H9 (cell line): ENCODE measurements at regions not wholly inside any gene's neighbourhood (a gene's known extent, or its start where the extent isn't known, plus 50 kb on each side); places are given as distances from the start of the nearest gene placed in this dataset.
A peak's percentile ranks its signal among the peaks of the same experiment; 100 is the strongest.

Source experiments
- DNase-seq: peaks from one replicate; pipeline ENCODE4 v3.0.0-alpha.2; 2017
- H2AFZ ChIP-seq: one replicate; pipeline ENCODE4 v1.6.1; 2013; ENCODE audit warnings: mild to moderate bottlenecking, low read length, control low read depth, moderate library complexity
- H2AK5ac ChIP-seq: 2 replicates; pipeline ENCODE4 v1.6.1; 2013; ENCODE audit warnings: low read length, control low read depth, mixed read lengths; ENCODE audit not compliant: insufficient read length
- H2BK120ac ChIP-seq: one replicate; pipeline ENCODE4 v1.6.1; 2013; ENCODE audit warnings: low read depth, mild to moderate bottlenecking, low read length, control low read depth, inconsistent platforms; ENCODE audit not compliant: poor library complexity, severe bottlenecking
- H2BK12ac ChIP-seq: 2 replicates; pipeline ENCODE4 v1.6.1; 2013; ENCODE audit warnings: low read length, control low read depth, mixed read lengths, low read depth; ENCODE audit not compliant: insufficient read length
- H2BK15ac ChIP-seq: 2 replicates; pipeline ENCODE4 v1.6.1; 2013; ENCODE audit warnings: low read depth, low read length, control low read depth
- H2BK20ac ChIP-seq: one replicate; pipeline ENCODE4 v1.6.1; 2013; ENCODE audit warnings: low read depth, mild to moderate bottlenecking, low read length, control low read depth, inconsistent platforms; ENCODE audit not compliant: poor library complexity, severe bottlenecking
- H2BK5ac ChIP-seq: 2 replicates; pipeline ENCODE4 v1.6.1; 2013; ENCODE audit warnings: low read length, control low read depth, mixed read lengths; ENCODE audit not compliant: insufficient read length
- H3K14ac ChIP-seq: 2 replicates; pipeline ENCODE4 v1.6.1; 2013; ENCODE audit warnings: low read length, control low read depth; ENCODE audit not compliant: insufficient read depth
- H3K18ac ChIP-seq: 2 replicates; pipeline ENCODE4 v1.6.1; 2013; ENCODE audit warnings: low read depth, mild to moderate bottlenecking, mixed read lengths, low read length, control low read depth; ENCODE audit not compliant: insufficient read length
- H3K23ac ChIP-seq: 2 replicates; pipeline ENCODE4 v1.6.1; 2013; ENCODE audit warnings: low read length, control low read depth, mixed read lengths, low read depth; ENCODE audit not compliant: insufficient read length
- H3K23me2 ChIP-seq: 2 replicates; pipeline ENCODE4 v1.6.1; 2013; ENCODE audit warnings: low read depth, mild to moderate bottlenecking, mixed read lengths, low read length, control low read depth; ENCODE audit not compliant: insufficient read length, poor library complexity, severe bottlenecking
- H3K27ac ChIP-seq: 2 replicates; pipeline ENCODE4 v1.5.1; 2013; ENCODE audit warnings: low read length, control low read depth, mixed read lengths, low read depth; ENCODE audit not compliant: insufficient read length
- H3K27me3 ChIP-seq: 2 replicates; pipeline ENCODE4 v1.6.1; 2013; ENCODE audit warnings: low read length, control low read depth, inconsistent platforms; ENCODE audit not compliant: insufficient read depth
- H3K4ac ChIP-seq: 2 replicates; pipeline ENCODE4 v1.6.1; 2013; ENCODE audit warnings: low read depth, mild to moderate bottlenecking, control low read depth, inconsistent platforms, low read length, moderate library complexity
- H3K4me1 ChIP-seq: 2 replicates; pipeline ENCODE4 v1.6.1; 2013; ENCODE audit warnings: low read length, control low read depth, inconsistent platforms; ENCODE audit not compliant: insufficient read depth
- H3K4me2 ChIP-seq: 2 replicates; pipeline ENCODE4 v1.6.1; 2013; ENCODE audit warnings: low read length, control low read depth, mixed read lengths; ENCODE audit not compliant: insufficient read length, insufficient read depth
- H3K56ac ChIP-seq: 2 replicates; pipeline ENCODE4 v1.6.1; 2013; ENCODE audit warnings: low read depth, mild to moderate bottlenecking, mixed read lengths, low read length, control low read depth; ENCODE audit not compliant: insufficient read length
- H3K79me1 ChIP-seq: 2 replicates; pipeline ENCODE4 v1.6.1; 2013; ENCODE audit warnings: low read depth, mild to moderate bottlenecking, moderate library complexity, low read length, control low read depth, inconsistent platforms; ENCODE audit not compliant: insufficient read depth, poor library complexity, severe bottlenecking
- H3K79me2 ChIP-seq: 2 replicates; pipeline ENCODE4 v1.6.1; 2013; ENCODE audit warnings: low read length, control low read depth, inconsistent platforms; ENCODE audit not compliant: insufficient read depth
- H3K9ac ChIP-seq: 2 replicates; pipeline ENCODE4 v1.6.1; 2013; ENCODE audit warnings: low read length, control low read depth, mixed read lengths; ENCODE audit not compliant: insufficient read length; ENCODE audit errors: extremely low read depth
- H3K9me3 ChIP-seq: one replicate; pipeline ENCODE4 v1.6.1; 2013; ENCODE audit warnings: low read depth, low read length, inconsistent platforms; ENCODE audit not compliant: control insufficient read depth
- H3T11ph ChIP-seq: one replicate; pipeline ENCODE4 v1.6.1; 2013; ENCODE audit warnings: mild to moderate bottlenecking, low read length, control low read depth, inconsistent platforms
- H4K20me1 ChIP-seq: one replicate; pipeline ENCODE4 v1.6.1; 2013; ENCODE audit not compliant: control insufficient read depth, insufficient read length, insufficient read depth
- H4K5ac ChIP-seq: 2 replicates; pipeline ENCODE4 v1.6.1; 2013; ENCODE audit warnings: low read depth, mild to moderate bottlenecking, mixed read lengths, low read length, control low read depth; ENCODE audit not compliant: insufficient read length
- H4K8ac ChIP-seq: replicated peaks from 2 replicates; pipeline ENCODE4 v1.6.1; 2013; ENCODE audit warnings: low read length, control low read depth, mixed read lengths, low read depth; ENCODE audit not compliant: insufficient read length
- H4K91ac ChIP-seq: 2 replicates; pipeline ENCODE4 v1.6.1; 2013; ENCODE audit warnings: low read depth, mild to moderate bottlenecking, moderate library complexity, mixed read lengths, low read length, control low read depth; ENCODE audit not compliant: insufficient read length
- H3K27ac Mint-ChIP-seq, 3 experiments: 2 replicates in 2 of 3; 3 replicates in 1 of 3; pipeline ENCODE4 v1.8.0; 2020 to 2021; ENCODE audit warnings: mixed read lengths in 3 of 3, mild to moderate bottlenecking in 1 of 3, moderate library complexity in 1 of 3
- H3K27me3 Mint-ChIP-seq: 2 replicates; pipeline ENCODE4 v1.8.0; 2021; ENCODE audit warnings: low read depth, mild to moderate bottlenecking, moderate library complexity, mixed read lengths
- H3K36me3 Mint-ChIP-seq, 3 experiments: 2 replicates in 2 of 3; 3 replicates in 1 of 3; pipeline ENCODE4 v1.8.0; 2020 to 2021; ENCODE audit warnings: low read depth in 3 of 3, mixed read lengths in 3 of 3; ENCODE audit not compliant: insufficient read depth in 1 of 3
- H3K4me1 Mint-ChIP-seq, 2 experiments: 2 replicates each; pipeline ENCODE4 v1.8.0; 2020; ENCODE audit warnings: mixed read lengths in 2 of 2
- H3K4me3 Mint-ChIP-seq, 2 experiments: 2 replicates in 1 of 2; 3 replicates in 1 of 2; pipeline ENCODE4 v1.8.0; 2020 to 2021; ENCODE audit warnings: mild to moderate bottlenecking in 2 of 2, mixed read lengths in 2 of 2, moderate library complexity in 1 of 2
- H3K9me3 Mint-ChIP-seq, 2 experiments: 2 replicates in 1 of 2; 3 replicates in 1 of 2; pipeline ENCODE4 v1.8.0; 2020; ENCODE audit warnings: mild to moderate bottlenecking in 2 of 2, mixed read lengths in 2 of 2, moderate library complexity in 1 of 2
- WGBS: extraction: QIAGEN DNeasy Blood & Tissue Kit; methylation state at CpG from one replicate; pipeline ENCODE4 v1.1.7; 2013; ENCODE audit warnings: missing lambda C conversion rate, low lambda C conversion rate, mixed read lengths; ENCODE audit not compliant: insufficient read length; ENCODE audit errors: extremely low coverage; 5-methylcytosine and 5-hydroxymethylcytosine counted together
- TF ChIP-seq, protein P1 (sequence below): fragments of 200-600 bp; sonication (generic); conservative IDR thresholded peaks from 3 replicates; pipeline ENCODE4 v1.8.0; 2021; ENCODE audit warnings: antibody characterized with exemption, mild to moderate bottlenecking

DNA sequence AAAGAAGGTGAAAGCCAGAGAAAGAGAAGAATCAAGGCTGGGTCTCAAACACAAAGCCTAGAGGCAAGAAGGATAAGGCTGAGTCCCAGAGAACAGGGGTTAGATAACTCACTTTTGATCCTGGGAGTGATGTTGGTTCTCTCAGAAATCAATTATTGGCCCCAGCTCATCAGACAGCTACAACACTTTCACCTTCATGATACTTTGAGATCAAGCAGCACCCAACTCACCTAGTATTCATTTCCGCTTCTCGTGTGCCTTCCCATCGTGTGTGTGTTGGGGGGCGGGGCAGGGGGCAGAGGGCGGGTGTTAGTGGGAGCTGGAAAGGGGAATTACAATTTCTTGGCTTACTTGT lies 92.2 kb upstream of the RAD23B start:
- no peak overlapping the region for H3K27ac ChIP-seq
- Mint-ChIP-seq H3K4me1 (peaks cover 27 to 28% of the 10 kb centered on the region in 2 experiments), H3K27me3 (peaks cover 6% of the 10 kb centered on the region; the same call in 1 of the 2 replicates), H3K4me3 (no peak overlapping the region), H3K9me3 (peaks cover 0 to 4% of the 10 kb centered on the region in 2 experiments; a peak in 2 of 5 replicates), H3K36me3 (no peaks in the 10 kb centered on the region; a peak in 1 of 7 replicates), H3K27ac (0 out of 7 replicates have a peak overlapping the region, but pooled peaks of 1 of the 3 experiments have one; percentile 53)
- DNase-seq = no peak
- H2AFZ ChIP-seq = no peak overlapping the region
- H3K14ac ChIP-seq = no peak overlapping the region
- H3K4ac ChIP-seq = no peak overlapping the region
- H3K9ac ChIP-seq = no peak overlapping the region
- no peaks in the 10 kb centered on the region for H3K27me3 ChIP-seq
- H2BK5ac ChIP-seq = no peak overlapping the region
- H4K5ac ChIP-seq = no peak overlapping the region
- TF ChIP-seq, protein P1, sequence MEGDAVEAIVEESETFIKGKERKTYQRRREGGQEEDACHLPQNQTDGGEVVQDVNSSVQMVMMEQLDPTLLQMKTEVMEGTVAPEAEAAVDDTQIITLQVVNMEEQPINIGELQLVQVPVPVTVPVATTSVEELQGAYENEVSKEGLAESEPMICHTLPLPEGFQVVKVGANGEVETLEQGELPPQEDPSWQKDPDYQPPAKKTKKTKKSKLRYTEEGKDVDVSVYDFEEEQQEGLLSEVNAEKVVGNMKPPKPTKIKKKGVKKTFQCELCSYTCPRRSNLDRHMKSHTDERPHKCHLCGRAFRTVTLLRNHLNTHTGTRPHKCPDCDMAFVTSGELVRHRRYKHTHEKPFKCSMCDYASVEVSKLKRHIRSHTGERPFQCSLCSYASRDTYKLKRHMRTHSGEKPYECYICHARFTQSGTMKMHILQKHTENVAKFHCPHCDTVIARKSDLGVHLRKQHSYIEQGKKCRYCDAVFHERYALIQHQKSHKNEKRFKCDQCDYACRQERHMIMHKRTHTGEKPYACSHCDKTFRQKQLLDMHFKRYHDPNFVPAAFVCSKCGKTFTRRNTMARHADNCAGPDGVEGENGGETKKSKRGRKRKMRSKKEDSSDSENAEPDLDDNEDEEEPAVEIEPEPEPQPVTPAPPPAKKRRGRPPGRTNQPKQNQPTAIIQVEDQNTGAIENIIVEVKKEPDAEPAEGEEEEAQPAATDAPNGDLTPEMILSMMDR = no peak
- no peaks in the 10 kb centered on the region for H3K79me1 ChIP-seq
- no peak overlapping the region for H3K18ac ChIP-seq
- no peak overlapping the region for H3T11ph ChIP-seq
- H3K79me2 ChIP-seq = no peaks in the 10 kb centered on the region
- WGBS = no CpG with 5 or more reads among the region's 5 CpGs
- H4K20me1 ChIP-seq = no peaks in the 10 kb centered on the region
- no peak overlapping the region for H4K8ac ChIP-seq
- no peak overlapping the region for H2BK12ac ChIP-seq
- H3K4me2 ChIP-seq = no peak overlapping the region
- no peak overlapping the region for H2BK20ac ChIP-seq
- no peak overlapping the region for H3K56ac ChIP-seq
- no peak overlapping the region for H2AK5ac ChIP-seq
- H2BK120ac ChIP-seq = no peak overlapping the region
- H4K91ac ChIP-seq = no peak overlapping the region
- H3K23ac ChIP-seq = no peak overlapping the region
- H3K4me1 ChIP-seq = no peaks in the 10 kb centered on the region
- no peaks in the 10 kb centered on the region for H3K9me3 ChIP-seq
- no peaks in the 10 kb centered on the region for H3K23me2 ChIP-seq
- H2BK15ac ChIP-seq = no peak overlapping the region
